Neural progenitor cell (in vitro differentiated cells): ENCODE measurements at regions not wholly inside any gene's neighbourhood (a gene's known extent, or its start where the extent isn't known, plus 50 kb on each side); places are given as distances from the start of the nearest gene placed in this dataset.

ENCODE experiments used
- DNase-seq: peaks from one replicate; pipeline ENCODE4 v3.0.0-alpha.2; 2016; ENCODE audit warnings: low spot score
- H2AFZ ChIP-seq: fragments of 200-600 bp; sonication (generic); replicated peaks from 2 replicates; pipeline ENCODE4 v1.6.1; 2016; ENCODE audit warnings: antibody characterized with exemption
- H3F3A ChIP-seq: fragments of 200-600 bp; sonication (generic); 2 replicates; pipeline ENCODE4 v1.6.1; 2016; ENCODE audit warnings: antibody characterized with exemption, low read depth
- H3K27ac ChIP-seq: fragments of 200-600 bp; sonication (generic); 2 replicates; pipeline ENCODE4 v1.5.1; 2016; ENCODE audit warnings: mild to moderate bottlenecking
- H3K27me3 ChIP-seq: fragments of 200-600 bp; sonication (generic); 2 replicates; pipeline ENCODE4 v1.6.1; 2016; ENCODE audit warnings: mild to moderate bottlenecking, moderate library complexity
- H3K36me3 ChIP-seq: fragments of 200-600 bp; sonication (generic); 2 replicates; pipeline ENCODE4 v1.5.1; 2016
- H3K4me1 ChIP-seq: fragments of 200-600 bp; sonication (generic); 2 replicates; pipeline ENCODE4 v1.6.1; 2016; ENCODE audit warnings: mixed run types
- H3K4me2 ChIP-seq: fragments of 200-600 bp; sonication (generic); 2 replicates; pipeline ENCODE4 v1.6.1; 2016
- H3K4me3 ChIP-seq: fragments of 200-600 bp; sonication (generic); 2 replicates; pipeline ENCODE4 v1.5.1; 2016
- H3K79me2 ChIP-seq: fragments of 200-600 bp; sonication (generic); 2 replicates; pipeline ENCODE4 v1.6.1; 2016; ENCODE audit warnings: low read depth
- H3K9ac ChIP-seq: fragments of 200-600 bp; sonication (generic); 2 replicates; pipeline ENCODE4 v1.6.1; 2016
- H3K9me3 ChIP-seq: fragments of 200-600 bp; sonication (generic); 2 replicates; pipeline ENCODE4 v1.5.1; 2016; ENCODE audit warnings: low read depth
- H4K20me1 ChIP-seq: fragments of 200-600 bp; sonication (generic); 2 replicates; pipeline ENCODE4 v1.6.1; 2016; ENCODE audit warnings: low read depth
- H3K27ac Mint-ChIP-seq: 3 replicates; pipeline ENCODE4 v1.8.0; 2021; ENCODE audit warnings: mixed read lengths
- H3K27me3 Mint-ChIP-seq: 2 replicates; pipeline ENCODE4 v1.8.0; 2022; ENCODE audit warnings: low read depth, mild to moderate bottlenecking, inconsistent platforms, moderate library complexity, mixed read lengths; ENCODE audit not compliant: insufficient read depth
- H3K36me3 Mint-ChIP-seq: 3 replicates; pipeline ENCODE4 v1.8.0; 2021; ENCODE audit warnings: mixed read lengths
- H3K4me1 Mint-ChIP-seq: 3 replicates; pipeline ENCODE4 v1.8.0; 2021; ENCODE audit warnings: mixed read lengths
- H3K4me3 Mint-ChIP-seq: 3 replicates; pipeline ENCODE4 v1.8.0; 2021; ENCODE audit warnings: mild to moderate bottlenecking, moderate library complexity, mixed read lengths
- H3K9me3 Mint-ChIP-seq: 3 replicates; pipeline ENCODE4 v1.8.0; 2020; ENCODE audit warnings: mixed read lengths
- CTCF ChIP-seq: fragments of 200-600 bp; sonication (generic); IDR thresholded peaks from 2 replicates; pipeline ENCODE4 v1.5.1; 2017; ENCODE audit warnings: antibody characterized with exemption, mild to moderate bottlenecking
- EZH2 ChIP-seq: fragments of 200-600 bp; sonication (generic); IDR thresholded peaks from 2 replicates; pipeline ENCODE4 v1.6.1; 2017; ENCODE audit warnings: antibody characterized with exemption, mild to moderate bottlenecking, moderate library complexity
- EZH2phosphoT487 ChIP-seq: fragments of 200-600 bp; sonication (generic); IDR thresholded peaks from 2 replicates; pipeline ENCODE4 v1.6.1; 2017; ENCODE audit warnings: antibody characterized with exemption

GRCh38 chr2:780002-780401, 102.8 kb upstream of the TMEM18 start:
- peaks cover 28% of the 10 kb centered on the region for H3K4me1 Mint-ChIP-seq
- no peak overlapping the region for H3K27ac Mint-ChIP-seq
- no peaks in the 10 kb centered on the region for H3K9me3 ChIP-seq
- no peak overlapping the region for H3K4me3 Mint-ChIP-seq
- no peak overlapping the region for H3K27ac ChIP-seq
- no peaks in the 10 kb centered on the region for H3K27me3 ChIP-seq
- H3F3A ChIP-seq, result peaks cover 5% of the 10 kb centered on the region
- no peak overlapping the region for H3K4me3 ChIP-seq
- TF ChIP-seq EZH2phosphoT487, result no peak
- no peak for TF ChIP-seq CTCF
- TF ChIP-seq EZH2, result no peak
- peaks cover 3% of the 10 kb centered on the region for H3K9me3 Mint-ChIP-seq
- no peak for DNase-seq
- H3K27me3 Mint-ChIP-seq, result no peaks in the 10 kb centered on the region
- H3K4me1 ChIP-seq, result peaks cover 26% of the 10 kb centered on the region
- no peaks in the 10 kb centered on the region for H3K36me3 Mint-ChIP-seq
- H3K36me3 ChIP-seq, result no peaks in the 10 kb centered on the region
- H3K4me2 ChIP-seq, result no peak overlapping the region
- peak overlapping the region; percentile 54 for H2AFZ ChIP-seq
- H3K79me2 ChIP-seq, result no peaks in the 10 kb centered on the region
- H4K20me1 ChIP-seq, result no peaks in the 10 kb centered on the region
- no peak overlapping the region for H3K9ac ChIP-seq

DNA sequence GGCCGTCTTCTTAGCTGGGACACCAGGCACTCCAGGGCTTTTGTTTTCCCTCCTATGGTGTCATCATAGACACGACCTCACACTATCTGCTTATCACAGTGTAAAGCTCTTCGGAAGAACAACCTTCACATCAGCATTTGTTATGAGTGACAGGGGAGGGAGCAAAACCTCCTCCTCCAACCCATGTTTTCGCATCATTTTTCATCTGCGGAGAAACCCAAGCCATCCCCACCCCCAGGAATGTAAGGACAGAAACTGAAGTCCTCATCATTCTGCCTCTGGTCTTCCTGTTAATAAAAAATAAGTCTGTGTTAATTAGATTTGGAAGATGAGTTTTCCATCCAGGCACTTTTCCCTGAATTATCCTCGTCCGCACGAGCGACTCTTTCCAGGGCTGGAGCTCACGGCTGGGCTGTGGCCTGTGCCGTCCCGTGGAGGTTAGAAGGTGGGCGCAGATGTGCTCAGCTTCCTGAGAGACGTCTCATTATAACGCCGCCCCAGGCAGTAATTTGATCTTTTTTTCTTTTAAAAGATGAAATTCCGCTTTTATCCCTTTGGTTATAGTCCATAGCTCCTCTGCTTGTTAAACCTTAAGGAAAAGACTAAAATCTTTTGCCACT, 101.6 kb upstream of the TMEM18 start:
- H3K4me1 ChIP-seq, result peaks cover 37% of the 10 kb centered on the region
- H3K4me2 ChIP-seq, result no peak overlapping the region
- Mint-ChIP-seq H3K4me3 (peak overlapping the region; percentile 41), H3K27ac (peak overlapping the region; percentile 89), H3K27me3 (no peaks in the 10 kb centered on the region), H3K36me3 (no peaks in the 10 kb centered on the region), H3K4me1 (peaks cover 38% of the 10 kb centered on the region), H3K9me3 (peaks cover 3% of the 10 kb centered on the region)
- H3K36me3 ChIP-seq, result no peaks in the 10 kb centered on the region
- peaks cover 16% of the 10 kb centered on the region for H3F3A ChIP-seq
- H3K9me3 ChIP-seq, result no peaks in the 10 kb centered on the region
- H3K79me2 ChIP-seq, result no peaks in the 10 kb centered on the region
- no peak overlapping the region for H2AFZ ChIP-seq
- no peak for TF ChIP-seq EZH2phosphoT487
- no peak for TF ChIP-seq EZH2
- TF ChIP-seq CTCF, result no peak
- no peak overlapping the region for H3K27ac ChIP-seq
- no peak overlapping the region for H3K4me3 ChIP-seq
- no peaks in the 10 kb centered on the region for H3K27me3 ChIP-seq
- H4K20me1 ChIP-seq, result no peaks in the 10 kb centered on the region
- H3K9ac ChIP-seq, result no peak overlapping the region
- DNase-seq, result no peak

DNA sequence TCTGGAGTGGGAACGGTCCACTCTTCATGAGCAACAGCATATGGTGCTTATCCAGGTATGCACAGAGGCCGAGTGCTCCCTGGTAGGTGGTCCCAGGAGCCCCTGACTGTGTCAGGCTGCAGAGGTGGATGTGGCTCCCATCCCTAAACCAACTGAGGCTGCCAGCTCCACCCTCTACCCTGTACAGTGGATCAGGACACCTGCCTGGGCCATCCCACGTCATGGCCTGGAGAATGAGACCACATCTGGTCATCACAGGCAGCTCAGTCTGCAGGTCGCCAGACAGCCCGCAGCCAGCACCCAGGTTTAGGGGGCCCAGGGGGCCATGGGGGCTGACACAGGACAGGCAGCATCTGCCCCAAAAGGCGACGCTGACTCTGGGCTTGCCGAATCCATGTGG, 100.3 kb upstream of the TMEM18 start:
- TF ChIP-seq EZH2phosphoT487 (no peak), EZH2 (no peak), CTCF (no peak)
- no peaks in the 10 kb centered on the region for H3K79me2 ChIP-seq
- Mint-ChIP-seq H3K36me3 (no peaks in the 10 kb centered on the region), H3K4me3 (no peak overlapping the region), H3K9me3 (peaks cover 3% of the 10 kb centered on the region), H3K4me1 (peaks cover 38% of the 10 kb centered on the region), H3K27ac (no peak overlapping the region), H3K27me3 (peaks cover 4% of the 10 kb centered on the region)
- H3K36me3 ChIP-seq, result no peaks in the 10 kb centered on the region
- no peak overlapping the region for H3K4me2 ChIP-seq
- no peak overlapping the region for H3K4me3 ChIP-seq
- no peak for DNase-seq
- H3K9me3 ChIP-seq, result no peaks in the 10 kb centered on the region
- no peak overlapping the region for H2AFZ ChIP-seq
- no peaks in the 10 kb centered on the region for H4K20me1 ChIP-seq
- H3K27me3 ChIP-seq, result no peaks in the 10 kb centered on the region
- peaks cover 37% of the 10 kb centered on the region for H3K4me1 ChIP-seq
- H3K9ac ChIP-seq, result no peak overlapping the region
- peaks cover 16% of the 10 kb centered on the region for H3F3A ChIP-seq
- no peak overlapping the region for H3K27ac ChIP-seq
